HG03039 (cell line): ENCODE measurements at regions not wholly inside any gene's neighbourhood (a gene's known extent, or its start where the extent isn't known, plus 50 kb on each side); places are given as distances from the start of the nearest gene placed in this dataset.

Source experiments
- ATAC-seq: cut with Tn5 transposase; IDR thresholded peaks from one replicate; pipeline ENCODE4 v1.9.1; 2021; ENCODE audit warnings: mild to moderate bottlenecking, moderate library complexity; ENCODE audit not compliant: unreplicated experiment

GRCh38 chr3:46091741-46092701 is 64.7 kb upstream of the XCR1 start:
- no peak for ATAC-seq

- no peak for ATAC-seq
These were observed 63.8 kb upstream of the XCR1 start for GRCh38 chr3:46091046-46091445.

GRCh38 chr3:46090161-46090591 is 62.9 kb upstream of the XCR1 start:
- ATAC-seq, result no peak

GRCh38 chr3:46089237-46090011 is 62.1 kb upstream of the XCR1 start:
- no peak for ATAC-seq

DNA sequence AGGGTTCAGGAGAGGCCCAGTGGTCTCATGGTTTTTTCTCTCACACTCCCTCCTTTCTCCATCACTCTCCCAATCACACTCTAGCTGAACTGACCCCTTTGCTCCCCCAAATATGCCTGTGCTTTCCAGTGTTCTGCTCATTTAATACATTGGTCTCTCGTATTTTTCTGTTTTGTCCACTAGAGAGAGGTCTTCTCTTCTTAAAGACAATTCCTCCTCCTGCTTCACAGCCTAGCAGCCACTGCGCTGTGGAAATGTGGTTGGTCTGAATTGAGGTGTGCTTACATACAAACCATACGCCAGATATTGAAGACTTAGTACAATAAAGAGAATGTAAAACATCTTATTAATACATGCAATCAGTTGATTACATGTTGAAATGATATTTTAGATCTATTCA is 60.6 kb upstream of the XCR1 start:
- no peak for ATAC-seq

DNA sequence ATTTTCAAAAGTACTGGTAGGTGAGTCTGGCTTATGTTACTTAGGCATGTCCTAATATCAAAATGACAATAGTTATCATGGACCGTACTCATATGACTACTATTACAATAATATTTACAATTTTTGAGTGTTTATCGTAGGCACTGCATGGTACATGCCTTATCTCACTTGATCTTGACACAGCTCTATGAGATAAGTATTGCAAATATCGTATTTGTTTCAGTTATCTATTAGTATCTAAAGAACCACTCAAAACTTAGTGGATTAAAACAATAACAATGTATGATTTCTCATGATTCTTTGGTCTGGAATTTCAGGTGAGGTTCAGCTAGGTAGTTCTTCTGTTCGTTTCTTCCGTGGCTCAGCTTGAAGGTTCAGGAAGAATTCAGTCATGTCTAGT is 59.7 kb upstream of the XCR1 start:
- ATAC-seq, result no peak

GRCh38 chr3:46086083-46086437 is 58.8 kb upstream of the XCR1 start:
- ATAC-seq, result no peak

DNA sequence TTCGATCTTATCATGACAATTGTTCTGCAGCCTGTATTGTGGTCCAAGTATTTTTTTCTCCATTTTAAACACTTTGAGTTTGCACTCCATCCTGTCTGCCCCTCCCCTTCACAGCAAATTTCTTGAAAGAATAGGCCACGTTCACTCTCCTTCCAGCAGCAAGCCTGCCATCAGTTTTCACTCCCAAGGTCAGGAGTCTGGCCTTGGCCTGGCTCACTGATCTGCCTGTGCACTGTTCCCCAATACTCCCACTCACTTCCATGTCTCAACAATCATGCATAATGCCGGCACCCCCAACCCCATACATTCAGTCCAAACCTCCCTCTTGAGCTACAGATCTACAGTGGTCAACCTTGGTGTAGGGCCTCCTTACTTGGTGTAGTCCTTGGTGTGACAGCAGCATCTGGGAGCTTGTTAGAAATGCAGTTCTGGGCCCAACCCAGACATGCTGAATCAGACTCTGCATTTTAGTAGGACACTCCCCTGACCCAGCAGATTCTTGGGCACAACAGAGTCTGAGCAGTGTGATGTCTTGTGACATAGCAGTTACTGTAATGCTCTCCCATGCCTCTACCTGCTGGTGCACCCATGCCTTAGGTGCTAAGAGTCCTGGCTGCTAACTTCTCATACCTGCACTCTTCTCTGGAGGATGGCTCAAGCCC is 58.3 kb upstream of the XCR1 start:
- no peak for ATAC-seq

GRCh38 chr3:46083956-46084355 is 56.7 kb upstream of the XCR1 start:
- no peak for ATAC-seq

GRCh38 chr3:46082849-46083248 is 55.6 kb upstream of the XCR1 start:
- no peak for ATAC-seq

DNA sequence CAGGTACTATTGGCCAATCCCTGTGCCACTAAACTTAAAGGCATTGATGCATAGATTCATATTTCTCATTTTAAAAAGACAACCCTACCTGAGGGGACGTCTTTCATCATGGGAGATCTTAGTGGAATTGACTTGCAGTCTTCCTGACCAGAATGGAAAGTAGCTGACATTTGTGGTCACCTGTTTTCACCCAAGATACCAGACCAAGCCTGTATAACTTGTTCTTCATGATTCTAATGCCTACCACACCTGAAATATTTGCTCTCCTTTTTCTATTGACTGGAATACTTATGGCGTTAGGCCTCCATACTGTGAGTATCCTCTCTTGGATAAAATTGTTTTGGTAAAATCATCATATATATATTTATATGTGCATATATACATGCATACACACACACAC is 54.7 kb upstream of the XCR1 start:
- ATAC-seq, result no peak

- ATAC-seq, result no peak
These were observed 53.7 kb upstream of the XCR1 start for GRCh38 chr3:46080969-46081345.

GRCh38 chr3:46080124-46080968 is 53.1 kb upstream of the XCR1 start:
- no peak for ATAC-seq

- no peak for ATAC-seq
These were observed 51.6 kb upstream of the XCR1 start for GRCh38 chr3:46078712-46079400.
